Activated CD4-positive, alpha-beta memory T cell treated with anti-CD3 and anti-CD28 coated beads, Interleukin-2, amount 10 ng/mL, durations not matched to agents 7 days and 5 days (primary cell): ENCODE measurements at regions not wholly inside any gene's neighbourhood (a gene's known extent, or its start where the extent isn't known, plus 50 kb on each side); places are given as distances from the start of the nearest gene placed in this dataset.

Source experiments
- CTCF ChIA-PET: fragments of 350-600 bp; sonication (Branson Sonifier 250); formaldehyde crosslinking; loops from one replicate; lab custom pipeline; 2021; ENCODE audit warnings: antibody characterized with exemption, inconsistent platforms; lab: Charles Lee
- POLR2A ChIA-PET: fragments of 350-600 bp; sonication (Branson Sonifier 250); formaldehyde crosslinking; loops from one replicate; lab custom pipeline; 2021; ENCODE audit warnings: antibody characterized with exemption; lab: Charles Lee
- DNase-seq: peaks from one replicate; pipeline ENCODE4 v3.0.0-alpha.2; 2020
- H3K27ac Mint-ChIP-seq: one replicate; pipeline ENCODE4 v1.8.0; 2021; ENCODE audit warnings: mild to moderate bottlenecking, mixed read lengths
- H3K27me3 Mint-ChIP-seq: one replicate; pipeline ENCODE4 v1.8.0; 2021; ENCODE audit warnings: mixed read lengths
- H3K36me3 Mint-ChIP-seq: one replicate; pipeline ENCODE4 v1.8.0; 2021; ENCODE audit warnings: low read depth, mixed read lengths
- H3K4me1 Mint-ChIP-seq: one replicate; pipeline ENCODE4 v1.8.0; 2021; ENCODE audit warnings: mixed read lengths
- H3K4me3 Mint-ChIP-seq: one replicate; pipeline ENCODE4 v1.8.0; 2021; ENCODE audit warnings: mild to moderate bottlenecking, mixed read lengths
- H3K9me3 Mint-ChIP-seq: one replicate; pipeline ENCODE4 v1.8.0; 2021; ENCODE audit warnings: mixed read lengths

DNA sequence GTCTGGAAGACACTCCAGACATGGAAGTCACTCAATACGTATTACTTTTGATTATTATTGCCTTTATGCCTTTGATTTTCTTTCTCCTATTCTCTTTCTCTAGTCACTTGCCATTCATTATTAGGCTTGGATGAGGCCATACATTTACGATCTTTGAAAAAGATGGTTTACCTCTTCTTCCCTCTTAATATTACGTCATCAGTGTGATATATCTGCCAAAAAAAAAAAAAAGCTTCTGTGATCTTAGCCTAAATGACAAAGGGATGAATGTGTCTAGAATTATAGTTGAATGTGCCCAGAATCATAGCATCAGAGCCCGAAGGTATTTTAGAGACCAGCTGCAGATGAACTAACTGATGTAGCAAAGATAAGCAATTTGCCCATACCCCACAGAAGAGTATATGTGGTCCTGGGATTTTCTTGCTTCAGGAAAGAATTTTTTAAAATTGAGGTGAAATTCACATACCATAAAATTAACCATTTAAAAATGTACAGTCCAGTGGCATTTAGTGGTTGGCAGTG is 73.9 kb downstream of the HHEX start:
- peaks cover 32% of the 10 kb centered on the region for H3K27me3 Mint-ChIP-seq
- no peak overlapping the region for H3K27ac Mint-ChIP-seq
- peaks cover 7% of the 10 kb centered on the region for H3K4me1 Mint-ChIP-seq
- CTCF ChIA-PET = no interaction called here
- no peaks in the 10 kb centered on the region for H3K36me3 Mint-ChIP-seq
- POLR2A ChIA-PET = no interaction called here
- no peak overlapping the region for H3K4me3 Mint-ChIP-seq
- no peaks in the 10 kb centered on the region for H3K9me3 Mint-ChIP-seq
- DNase-seq = no peak

DNA sequence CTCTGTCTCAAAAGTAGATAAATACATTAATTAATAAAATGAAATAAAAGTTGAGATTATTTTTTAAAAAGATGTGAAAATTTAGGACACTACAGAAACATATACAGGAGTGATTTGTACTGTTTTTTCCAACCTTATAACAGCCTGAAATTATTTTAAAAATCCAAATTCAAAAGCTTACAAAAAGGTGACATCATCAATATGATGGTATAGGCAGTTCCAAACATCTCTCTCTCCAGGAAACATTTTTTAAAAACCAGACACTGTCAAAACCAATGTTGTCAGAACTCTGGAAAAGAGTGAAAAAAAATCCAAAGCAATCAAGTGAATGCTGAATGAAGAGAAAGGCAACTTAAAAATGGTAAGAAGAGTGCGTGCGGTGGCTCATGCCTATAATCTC is 76.7 kb downstream of the HHEX start:
- ChIA-PET POLR2A (no interaction called here), CTCF (no interaction called here)
- H3K9me3 Mint-ChIP-seq = no peaks in the 10 kb centered on the region
- H3K27ac Mint-ChIP-seq = no peak overlapping the region
- no peak overlapping the region for H3K4me3 Mint-ChIP-seq
- no peaks in the 10 kb centered on the region for H3K4me1 Mint-ChIP-seq
- no peaks in the 10 kb centered on the region for H3K36me3 Mint-ChIP-seq
- peaks cover 41% of the 10 kb centered on the region for H3K27me3 Mint-ChIP-seq
- DNase-seq = no peak

DNA sequence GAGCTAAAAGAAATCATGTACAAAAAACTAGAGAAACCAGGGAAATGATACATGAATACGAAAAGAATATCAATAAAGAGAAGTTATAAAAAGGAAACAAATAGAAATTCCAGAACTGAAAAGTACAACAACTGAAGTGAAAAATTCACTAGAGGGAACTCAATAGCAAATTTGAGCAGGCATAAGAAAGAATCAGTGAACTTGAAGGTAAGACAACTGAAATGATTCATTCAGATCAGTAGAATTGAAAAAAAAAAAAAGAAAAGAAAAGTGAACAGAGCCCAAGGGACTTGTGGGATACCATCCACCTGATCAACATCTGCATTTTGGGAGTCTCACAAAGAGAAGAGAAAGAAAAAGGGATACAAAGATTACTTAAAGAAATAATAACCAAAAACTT is 78.3 kb downstream of the HHEX start:
- Mint-ChIP-seq H3K36me3 (no peaks in the 10 kb centered on the region), H3K4me3 (no peak overlapping the region), H3K9me3 (no peaks in the 10 kb centered on the region), H3K27ac (no peak overlapping the region), H3K4me1 (no peaks in the 10 kb centered on the region), H3K27me3 (peaks cover 38% of the 10 kb centered on the region)
- CTCF ChIA-PET = no interaction called here
- no peak for DNase-seq
- POLR2A ChIA-PET = no interaction called here

DNA sequence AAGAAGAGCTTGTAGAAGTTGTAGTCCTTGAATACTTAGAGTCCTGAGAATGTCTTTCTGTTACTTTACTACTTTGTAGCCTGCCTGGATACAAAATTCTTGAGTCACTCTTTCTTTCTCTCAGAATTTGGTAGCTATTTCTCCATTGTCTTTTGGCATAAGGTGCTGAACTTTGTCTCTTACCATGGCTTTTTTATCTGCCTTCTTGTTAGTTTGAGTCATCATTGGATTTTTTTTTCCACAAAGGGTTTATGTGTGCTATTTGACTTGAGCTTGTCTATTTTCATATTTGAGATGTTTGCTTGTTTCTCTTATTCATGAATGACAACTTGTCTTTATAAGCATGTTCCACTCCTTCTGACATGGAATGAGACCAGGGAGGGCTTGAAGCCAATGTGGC is 74.5 kb upstream of the EXOC6 start:
- ChIA-PET CTCF (no interaction called here), POLR2A (no interaction called here)
- Mint-ChIP-seq H3K4me3 (no peak overlapping the region), H3K27ac (no peak overlapping the region), H3K36me3 (no peaks in the 10 kb centered on the region), H3K9me3 (no peaks in the 10 kb centered on the region), H3K4me1 (no peaks in the 10 kb centered on the region), H3K27me3 (peaks cover 42% of the 10 kb centered on the region)
- no peak for DNase-seq

DNA sequence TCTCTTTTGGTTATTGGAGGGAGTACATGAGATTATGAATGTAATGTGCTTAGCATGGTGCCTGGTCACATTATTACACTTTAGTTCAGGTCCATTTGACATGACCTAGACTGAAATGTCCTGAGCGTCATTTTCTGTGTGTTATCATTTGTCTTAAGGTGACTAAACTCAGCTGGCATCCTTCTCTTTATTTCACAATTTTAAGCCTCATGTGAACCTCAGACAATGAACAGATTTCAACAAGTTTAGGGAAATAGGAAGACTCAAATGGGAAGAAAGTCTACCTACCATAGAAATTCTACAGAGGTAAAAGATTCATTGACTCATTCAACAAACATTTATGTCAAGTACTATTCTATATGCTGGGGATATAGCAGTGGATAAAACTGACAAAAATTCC is 70.2 kb upstream of the EXOC6 start:
- DNase-seq = no peak

DNA sequence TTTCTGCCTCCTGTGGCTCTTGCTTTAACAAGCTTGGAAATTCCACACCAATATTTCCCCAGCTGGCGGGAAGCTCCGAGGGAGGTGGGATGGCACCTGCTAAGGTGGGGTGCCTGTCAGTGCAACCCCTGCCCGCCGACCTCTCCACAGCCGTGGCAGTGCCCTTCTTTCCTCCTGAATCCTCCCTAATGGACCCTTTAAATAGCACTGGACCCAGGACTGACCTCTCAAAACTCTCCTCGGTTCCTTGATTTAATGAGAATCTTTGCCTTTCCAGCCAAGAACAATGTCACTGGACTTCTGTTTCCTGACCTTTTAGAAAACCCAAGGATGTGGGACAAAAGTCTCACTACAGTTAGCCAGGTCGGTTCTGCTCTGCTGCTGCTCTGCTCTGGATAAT is 63.2 kb upstream of the EXOC6 start:
- no peak overlapping the region for H3K4me3 Mint-ChIP-seq
- H3K9me3 Mint-ChIP-seq = no peaks in the 10 kb centered on the region
- ChIA-PET CTCF (no interaction called here), POLR2A (no interaction called here)
- no peak for DNase-seq
- no peaks in the 10 kb centered on the region for H3K4me1 Mint-ChIP-seq
- H3K27ac Mint-ChIP-seq = no peak overlapping the region
- H3K36me3 Mint-ChIP-seq = no peaks in the 10 kb centered on the region
- peaks cover 22% of the 10 kb centered on the region for H3K27me3 Mint-ChIP-seq

More for the DNA sequence above, 70.2 kb upstream of the EXOC6 start:
- CTCF ChIA-PET = no interaction called here
- POLR2A ChIA-PET = no interaction called here
- no peaks in the 10 kb centered on the region for H3K4me1 Mint-ChIP-seq
- peaks cover 44% of the 10 kb centered on the region for H3K27me3 Mint-ChIP-seq
- H3K36me3 Mint-ChIP-seq = no peaks in the 10 kb centered on the region
- H3K27ac Mint-ChIP-seq = no peak overlapping the region
- H3K9me3 Mint-ChIP-seq = no peaks in the 10 kb centered on the region
- no peak overlapping the region for H3K4me3 Mint-ChIP-seq

DNA sequence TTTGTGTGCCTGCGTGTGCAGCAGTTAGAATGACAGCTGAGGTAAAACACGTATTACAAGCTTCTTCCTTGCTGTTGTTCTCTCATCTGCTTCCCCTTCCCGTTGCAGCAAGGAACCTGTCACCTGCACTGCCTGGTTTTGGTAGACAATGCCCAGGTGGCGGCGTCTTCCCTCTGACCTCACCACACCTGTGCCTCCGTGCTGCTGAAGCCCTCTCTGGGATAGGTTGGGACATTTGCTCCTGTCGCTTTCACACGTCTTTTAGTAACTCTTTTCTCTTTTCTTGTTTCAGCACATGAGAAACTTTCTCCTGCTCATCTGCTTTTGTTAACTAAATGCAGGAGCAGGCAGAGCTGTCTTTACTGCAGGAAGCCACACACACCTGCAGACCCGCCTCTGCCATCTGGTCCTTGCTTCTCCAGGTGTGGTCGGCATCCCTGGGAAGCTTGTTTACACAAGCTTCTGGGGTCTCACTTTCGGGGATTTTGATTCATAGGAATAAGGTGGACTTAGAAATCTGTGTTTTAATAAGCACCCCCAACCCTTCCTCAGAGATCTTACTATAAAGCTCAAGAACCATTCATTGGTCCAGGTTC is 60.7 kb upstream of the EXOC6 start:
- POLR2A ChIA-PET = no interaction called here
- H3K9me3 Mint-ChIP-seq = no peaks in the 10 kb centered on the region
- peaks cover 15% of the 10 kb centered on the region for H3K27me3 Mint-ChIP-seq
- DNase-seq = no peak
- H3K4me1 Mint-ChIP-seq = no peaks in the 10 kb centered on the region
- H3K27ac Mint-ChIP-seq = no peak overlapping the region
- no peaks in the 10 kb centered on the region for H3K36me3 Mint-ChIP-seq
- H3K4me3 Mint-ChIP-seq = no peak overlapping the region
- CTCF ChIA-PET = no interaction called here

DNA sequence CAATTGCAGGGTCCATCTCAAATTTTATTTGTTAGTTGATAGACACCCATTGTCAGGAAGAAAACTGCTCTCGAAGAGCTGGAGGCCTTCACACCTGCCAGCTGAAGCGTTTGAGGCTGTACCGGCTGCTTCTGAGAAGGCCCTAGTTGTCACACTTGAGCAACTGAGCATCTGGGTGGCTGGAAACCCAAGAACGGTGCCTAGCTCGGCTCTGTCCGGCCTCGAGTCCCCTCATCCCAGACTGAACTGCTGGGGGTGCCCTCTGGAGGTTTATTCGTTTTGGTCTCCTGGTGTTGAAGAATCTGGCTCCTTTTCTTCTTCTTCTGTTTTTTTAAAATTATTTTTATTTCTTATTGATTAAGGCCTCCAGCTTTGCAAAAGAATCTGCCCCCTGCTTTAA is 59.3 kb upstream of the EXOC6 start:
- Mint-ChIP-seq H3K27me3 (peaks cover 16% of the 10 kb centered on the region), H3K27ac (no peak overlapping the region), H3K4me1 (no peaks in the 10 kb centered on the region), H3K36me3 (no peaks in the 10 kb centered on the region), H3K9me3 (no peaks in the 10 kb centered on the region), H3K4me3 (no peak overlapping the region)
- ChIA-PET POLR2A (no interaction called here), CTCF (no interaction called here)
- DNase-seq = no peak

DNA sequence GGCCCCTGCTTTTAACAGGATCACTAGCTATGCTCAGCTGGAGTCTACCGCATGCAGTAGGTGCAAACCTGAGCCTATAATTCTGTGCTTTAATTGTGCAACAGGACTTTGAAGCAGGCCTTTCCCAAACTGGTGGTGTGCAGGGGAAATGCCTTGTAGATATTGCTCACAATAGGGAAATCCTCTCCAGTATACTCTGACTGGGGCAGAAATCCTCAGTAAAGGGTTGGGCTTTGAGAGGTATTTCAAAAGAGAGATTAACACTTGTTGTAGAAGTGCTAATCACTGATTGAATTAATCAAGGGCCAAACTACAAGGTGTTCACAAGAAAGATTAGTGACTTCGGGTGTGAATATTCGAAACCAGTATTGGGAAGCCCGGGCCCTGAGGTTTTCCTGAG is 58.5 kb upstream of the EXOC6 start:
- no peak for DNase-seq

DNA sequence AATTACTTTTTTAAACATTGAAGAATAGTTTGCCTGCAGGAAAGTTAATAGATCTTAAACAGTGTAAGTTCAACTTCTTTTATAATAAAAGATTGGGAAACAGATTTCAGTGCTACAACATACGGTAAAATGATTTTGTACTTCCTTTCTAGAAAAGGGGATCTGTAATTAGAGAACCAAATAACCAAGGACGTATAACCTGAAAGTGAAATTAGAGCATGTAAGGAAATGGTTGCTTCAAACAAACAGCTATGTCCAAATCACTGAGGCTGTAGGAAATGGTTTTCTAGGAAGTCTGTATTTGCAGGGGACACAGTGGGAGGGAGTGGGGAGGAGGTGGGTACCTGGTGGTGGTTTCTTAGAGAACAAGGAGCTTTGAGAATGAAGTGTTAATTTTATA is 57.9 kb upstream of the EXOC6 start:
- H3K9me3 Mint-ChIP-seq = no peaks in the 10 kb centered on the region
- no peaks in the 10 kb centered on the region for H3K4me1 Mint-ChIP-seq
- POLR2A ChIA-PET = no interaction called here
- no peak overlapping the region for H3K27ac Mint-ChIP-seq
- no peak for DNase-seq
- H3K4me3 Mint-ChIP-seq = no peak overlapping the region
- CTCF ChIA-PET = no interaction called here
- H3K27me3 Mint-ChIP-seq = peaks cover 20% of the 10 kb centered on the region
- no peaks in the 10 kb centered on the region for H3K36me3 Mint-ChIP-seq

More for the DNA sequence above, 58.5 kb upstream of the EXOC6 start:
- Mint-ChIP-seq H3K9me3 (no peaks in the 10 kb centered on the region), H3K4me3 (no peak overlapping the region), H3K27me3 (peaks cover 15% of the 10 kb centered on the region), H3K27ac (no peak overlapping the region), H3K4me1 (no peaks in the 10 kb centered on the region), H3K36me3 (no peaks in the 10 kb centered on the region)
- POLR2A ChIA-PET = no interaction called here
- CTCF ChIA-PET = no interaction called here

DNA sequence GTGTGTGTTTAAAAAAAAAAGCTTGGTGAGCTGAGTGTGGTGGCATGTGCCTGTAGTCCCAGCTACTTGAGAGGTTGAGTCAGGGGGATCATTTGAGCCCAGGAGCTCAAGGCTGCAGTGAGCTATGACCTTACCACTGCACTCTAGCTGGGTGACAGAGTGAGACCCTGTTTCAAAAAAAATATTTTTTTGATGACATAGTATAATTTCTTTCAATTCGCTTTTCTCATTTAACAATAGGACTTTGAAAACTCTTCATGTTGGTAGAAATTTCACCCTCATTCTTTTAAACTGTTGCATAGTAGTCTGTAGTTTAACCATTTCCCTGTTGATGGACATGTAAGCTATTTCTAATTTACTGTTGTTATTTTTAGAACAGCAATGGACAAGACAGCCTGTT is 55.7 kb upstream of the EXOC6 start:
- ChIA-PET CTCF (no interaction called here), POLR2A (no interaction called here)
- H3K27ac Mint-ChIP-seq = no peak overlapping the region
- no peak for DNase-seq
- peaks cover 26% of the 10 kb centered on the region for H3K27me3 Mint-ChIP-seq
- no peak overlapping the region for H3K4me3 Mint-ChIP-seq
- H3K9me3 Mint-ChIP-seq = no peaks in the 10 kb centered on the region
- H3K36me3 Mint-ChIP-seq = no peaks in the 10 kb centered on the region
- H3K4me1 Mint-ChIP-seq = no peaks in the 10 kb centered on the region
